ENCODE measurements at regions not wholly inside any gene's neighbourhood (a gene's known extent, or its start where the extent isn't known, plus 50 kb on each side); places are given as distances from the start of the nearest gene placed in this dataset.

- TF ChIP-seq CTCF (IDR thresholded peaks at IDR 0.05) (no peak), POLR2A (IDR thresholded peaks at IDR 0.05) (no peak)
Measured at GRCh38 chr11:92852229-92852628, 117.2 kb upstream of the MTNR1B start.
